ENCODE measurements at regions not wholly inside any gene's neighbourhood (a gene's known extent, or its start where the extent isn't known, plus 50 kb on each side); places are given as distances from the start of the nearest gene placed in this dataset.
"Not testable (repeated sequence)": the region's sequence is repeated elsewhere in the genome, so short reads cannot be mapped to it uniquely, and the experiment has no call there.

- no peaks in the 10 kb centered on the region for H3K9me3 ChIP-seq
- in situ Hi-C loops (cut with MboI; ENCODE audit: low sequenced_read_pairs in 4 of 4) (no loop called here), intact Hi-C loops (cut with DNase I; ENCODE audit: low total_unique reads) (no loop called here)
- no peak overlapping the region for H3K27ac ChIP-seq
- H3K27me3 ChIP-seq: no peaks in the 10 kb centered on the region
- DNase-seq (no peak), ATAC-seq (no peak)
- TF ChIP-seq CTCF (IDR thresholded peaks at IDR 0.05 in 4 of 5, conservative IDR thresholded peaks at IDR 0.05 in 1 of 5) (no peak), POLR2A (IDR thresholded peaks at IDR 0.05) (no peak)
- no peak overlapping the region for H3K4me3 ChIP-seq
- H3K36me3 ChIP-seq: no peaks in the 10 kb centered on the region
- H3K4me1 ChIP-seq: no peaks in the 10 kb centered on the region
Measured at GRCh38 chr14:38056270-38056669, 151.4 kb upstream of the SSTR1 start.

DNA sequence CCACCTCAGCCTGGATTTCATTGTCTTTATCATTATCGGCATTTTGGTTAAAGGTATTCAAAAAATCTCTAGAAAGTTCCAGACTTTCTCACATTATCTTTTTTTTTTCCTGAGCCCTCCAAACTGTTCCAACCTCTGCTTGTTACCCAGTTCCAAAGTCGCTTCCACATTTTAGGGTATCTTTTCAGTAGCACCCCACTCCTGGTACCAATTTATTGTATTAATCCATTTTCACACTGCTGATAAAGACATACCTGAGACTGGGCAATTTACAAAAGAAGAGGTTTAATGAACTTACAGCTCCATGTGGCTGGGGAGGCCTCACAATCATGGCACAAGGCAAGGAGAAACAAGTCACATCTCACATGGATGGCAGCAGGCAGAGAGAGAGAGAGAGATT lies 145.5 kb upstream of the SSTR1 start:
- in situ Hi-C loops (cut with MboI; ENCODE audit: low sequenced_read_pairs in 4 of 4); DNase-seq; ATAC-seq; H3K4me1 ChIP-seq; H3K36me3 ChIP-seq; H3K4me3 ChIP-seq; intact Hi-C loops (cut with DNase I; ENCODE audit: low total_unique reads); H3K27ac ChIP-seq; H3K27me3 ChIP-seq; H3K9me3 ChIP-seq: not testable (repeated sequence)

GRCh38 chr14:38063711-38064320 lies 143.9 kb upstream of the SSTR1 start:
- ATAC-seq: no peak
- no peak overlapping the region for H3K4me3 ChIP-seq
- H3K9me3 ChIP-seq: no peaks in the 10 kb centered on the region
- in situ Hi-C loops (cut with MboI; ENCODE audit: low sequenced_read_pairs in 4 of 4) (no loop called here), intact Hi-C loops (cut with DNase I; ENCODE audit: low total_unique reads) (no loop called here)
- no peak for DNase-seq
- no peaks in the 10 kb centered on the region for H3K36me3 ChIP-seq
- H3K27ac ChIP-seq: no peak overlapping the region
- H3K27me3 ChIP-seq: no peaks in the 10 kb centered on the region
- H3K4me1 ChIP-seq: no peaks in the 10 kb centered on the region
- TF ChIP-seq POLR2A (IDR thresholded peaks at IDR 0.05) (no peak), CTCF (IDR thresholded peaks at IDR 0.05 in 4 of 5, conservative IDR thresholded peaks at IDR 0.05 in 1 of 5) (no peak)

DNA sequence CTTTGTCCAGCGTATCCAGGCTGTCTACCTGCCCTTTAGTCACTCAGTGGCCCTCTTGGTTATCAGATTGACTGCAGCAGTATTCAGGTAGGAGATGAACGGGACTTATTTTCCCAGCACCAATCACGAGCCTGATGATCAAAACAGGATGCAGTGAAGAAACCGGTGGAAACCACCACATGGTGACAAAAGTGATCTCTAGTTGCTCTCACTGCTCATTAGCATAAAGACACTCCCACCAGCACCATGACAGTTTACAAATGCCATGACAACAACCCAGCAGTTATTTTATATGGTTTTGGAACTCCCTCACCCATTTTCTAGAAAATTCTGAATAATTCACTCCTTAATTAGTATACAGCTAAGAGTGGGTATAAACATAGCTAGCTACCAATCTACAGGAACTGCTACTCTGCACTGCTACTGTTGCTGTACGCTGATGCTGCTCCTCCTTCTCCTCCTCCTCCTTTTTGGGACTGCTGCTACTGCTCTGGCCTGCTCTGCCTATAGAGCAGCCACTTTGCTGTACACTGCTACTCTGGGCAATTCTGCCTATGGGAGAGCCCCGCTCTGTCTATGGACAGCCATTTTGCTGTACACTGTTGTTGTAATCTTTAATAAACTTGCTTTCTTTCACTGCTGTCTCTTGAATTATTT lies 142.5 kb upstream of the SSTR1 start:
- no peak for TF ChIP-seq CTCF (IDR thresholded peaks at IDR 0.05 in 4 of 5, conservative IDR thresholded peaks at IDR 0.05 in 1 of 5)
- no peak for TF ChIP-seq POLR2A (IDR thresholded peaks at IDR 0.05)
- H3K36me3 ChIP-seq: no peaks in the 10 kb centered on the region
- H3K9me3 ChIP-seq: no peaks in the 10 kb centered on the region
- H3K4me1 ChIP-seq: no peaks in the 10 kb centered on the region
- no peak overlapping the region for H3K27ac ChIP-seq
- in situ Hi-C loops (cut with MboI; ENCODE audit: low sequenced_read_pairs in 4 of 4) (no loop called here), intact Hi-C loops (cut with DNase I; ENCODE audit: low total_unique reads) (no loop called here)
- DNase-seq: no peak
- H3K4me3 ChIP-seq: no peak overlapping the region
- H3K27me3 ChIP-seq: no peaks in the 10 kb centered on the region
- no peak for ATAC-seq

DNA sequence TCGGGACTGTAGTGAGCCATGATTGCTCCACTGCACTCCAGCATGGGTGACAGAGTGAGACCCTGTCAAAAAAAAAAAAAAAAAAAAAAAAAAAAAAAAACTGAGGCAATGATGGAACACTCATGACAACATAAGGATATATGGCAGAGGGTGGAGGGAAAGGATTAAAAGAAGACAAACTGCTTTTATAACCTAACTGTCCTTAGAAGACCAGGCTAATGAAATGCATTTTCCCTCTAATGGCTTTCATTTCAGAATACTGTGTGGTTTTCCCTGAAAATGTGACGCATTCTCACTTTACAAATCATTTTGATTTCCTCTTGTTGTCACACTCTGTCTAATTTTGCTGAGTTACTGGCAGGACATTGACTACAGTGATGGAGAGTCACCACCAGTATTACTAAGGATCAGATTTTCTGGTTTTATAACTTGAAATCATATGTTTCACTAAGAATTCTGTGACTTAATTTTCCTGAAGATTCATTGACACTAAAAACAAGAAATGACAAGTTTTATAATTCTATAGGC lies 137.6 kb upstream of the SSTR1 start:
- ATAC-seq (no peak), DNase-seq (no peak)
- no peaks in the 10 kb centered on the region for H3K9me3 ChIP-seq
- TF ChIP-seq POLR2A (IDR thresholded peaks at IDR 0.05): no peak
- no peak for TF ChIP-seq CTCF (IDR thresholded peaks at IDR 0.05 in 4 of 5, conservative IDR thresholded peaks at IDR 0.05 in 1 of 5)
- no peaks in the 10 kb centered on the region for H3K4me1 ChIP-seq
- in situ Hi-C loops (cut with MboI; ENCODE audit: low sequenced_read_pairs in 4 of 4) (no loop called here), intact Hi-C loops (cut with DNase I; ENCODE audit: low total_unique reads) (no loop called here)
- no peaks in the 10 kb centered on the region for H3K36me3 ChIP-seq
- no peak overlapping the region for H3K4me3 ChIP-seq
- H3K27me3 ChIP-seq: no peaks in the 10 kb centered on the region
- no peak overlapping the region for H3K27ac ChIP-seq
